ENCODE measurements at regions not wholly inside any gene's neighbourhood (a gene's known extent, or its start where the extent isn't known, plus 50 kb on each side); places are given as distances from the start of the nearest gene placed in this dataset.

GRCh38 chr10:107317592-107317991 is 153.1 kb upstream of the SORCS1 start:
- no peak for TF ChIP-seq POLR2A (IDR thresholded peaks at IDR 0.05; ENCODE audit: low read depth, low read length)
- no peak for TF ChIP-seq SPI1 (IDR thresholded peaks at IDR 0.05; ENCODE audit: low read depth, low read length)
- no peak for TF ChIP-seq POLR2AphosphoS5 (IDR thresholded peaks at IDR 0.05; ENCODE audit: low read depth, low read length)
